ENCODE measurements at regions not wholly inside any gene's neighbourhood (a gene's known extent, or its start where the extent isn't known, plus 50 kb on each side); places are given as distances from the start of the nearest gene placed in this dataset.

DNA sequence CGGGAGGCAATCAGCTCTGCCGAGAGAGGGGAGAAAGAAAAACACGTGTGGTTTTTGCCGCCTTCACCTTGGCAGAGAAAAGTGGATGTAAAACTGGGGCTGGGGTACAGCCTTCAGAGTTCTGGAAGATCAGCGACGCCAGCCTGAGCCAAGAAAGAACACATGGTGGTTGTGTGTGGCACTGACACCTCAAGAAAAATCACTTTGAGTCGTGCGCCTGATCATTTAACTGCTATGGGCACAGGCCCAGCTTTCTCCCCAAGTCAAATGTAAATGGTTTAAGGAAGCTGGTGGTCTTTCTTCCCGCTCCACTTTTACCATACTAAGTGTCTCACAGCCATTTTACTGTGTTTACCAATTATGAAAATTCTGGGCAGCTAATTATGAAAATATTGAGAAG lies 461.8 kb upstream of the SOX9 start:
- TF ChIP-seq, protein P1, sequence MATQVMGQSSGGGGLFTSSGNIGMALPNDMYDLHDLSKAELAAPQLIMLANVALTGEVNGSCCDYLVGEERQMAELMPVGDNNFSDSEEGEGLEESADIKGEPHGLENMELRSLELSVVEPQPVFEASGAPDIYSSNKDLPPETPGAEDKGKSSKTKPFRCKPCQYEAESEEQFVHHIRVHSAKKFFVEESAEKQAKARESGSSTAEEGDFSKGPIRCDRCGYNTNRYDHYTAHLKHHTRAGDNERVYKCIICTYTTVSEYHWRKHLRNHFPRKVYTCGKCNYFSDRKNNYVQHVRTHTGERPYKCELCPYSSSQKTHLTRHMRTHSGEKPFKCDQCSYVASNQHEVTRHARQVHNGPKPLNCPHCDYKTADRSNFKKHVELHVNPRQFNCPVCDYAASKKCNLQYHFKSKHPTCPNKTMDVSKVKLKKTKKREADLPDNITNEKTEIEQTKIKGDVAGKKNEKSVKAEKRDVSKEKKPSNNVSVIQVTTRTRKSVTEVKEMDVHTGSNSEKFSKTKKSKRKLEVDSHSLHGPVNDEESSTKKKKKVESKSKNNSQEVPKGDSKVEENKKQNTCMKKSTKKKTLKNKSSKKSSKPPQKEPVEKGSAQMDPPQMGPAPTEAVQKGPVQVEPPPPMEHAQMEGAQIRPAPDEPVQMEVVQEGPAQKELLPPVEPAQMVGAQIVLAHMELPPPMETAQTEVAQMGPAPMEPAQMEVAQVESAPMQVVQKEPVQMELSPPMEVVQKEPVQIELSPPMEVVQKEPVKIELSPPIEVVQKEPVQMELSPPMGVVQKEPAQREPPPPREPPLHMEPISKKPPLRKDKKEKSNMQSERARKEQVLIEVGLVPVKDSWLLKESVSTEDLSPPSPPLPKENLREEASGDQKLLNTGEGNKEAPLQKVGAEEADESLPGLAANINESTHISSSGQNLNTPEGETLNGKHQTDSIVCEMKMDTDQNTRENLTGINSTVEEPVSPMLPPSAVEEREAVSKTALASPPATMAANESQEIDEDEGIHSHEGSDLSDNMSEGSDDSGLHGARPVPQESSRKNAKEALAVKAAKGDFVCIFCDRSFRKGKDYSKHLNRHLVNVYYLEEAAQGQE (IDR thresholded peaks at IDR 0.05; ENCODE audit: unreplicated experiment) = no peak
- TF ChIP-seq EZH2 (IDR thresholded peaks at IDR 0.05; ENCODE audit: low read depth, unreplicated experiment) (no peak), POLR2AphosphoS5 (IDR thresholded peaks at IDR 0.05; ENCODE audit: low read depth) (no peak), EZH2phosphoT487 (IDR thresholded peaks at IDR 0.05; ENCODE audit: unreplicated experiment) (no peak), ZNF114 (CRISPR knock-in tag; IDR thresholded peaks at IDR 0.05) (no peak), JUNB (IDR thresholded peaks at IDR 0.05; ENCODE audit: unreplicated experiment) (no peak), CREB1 (CRISPR knock-in tag; IDR thresholded peaks at IDR 0.05; ENCODE audit: low read depth) (no peak), ZNF331 (CRISPR knock-in tag; IDR thresholded peaks at IDR 0.05; ENCODE audit: low read depth) (no peak)
- TF ChIP-seq, protein P2, sequence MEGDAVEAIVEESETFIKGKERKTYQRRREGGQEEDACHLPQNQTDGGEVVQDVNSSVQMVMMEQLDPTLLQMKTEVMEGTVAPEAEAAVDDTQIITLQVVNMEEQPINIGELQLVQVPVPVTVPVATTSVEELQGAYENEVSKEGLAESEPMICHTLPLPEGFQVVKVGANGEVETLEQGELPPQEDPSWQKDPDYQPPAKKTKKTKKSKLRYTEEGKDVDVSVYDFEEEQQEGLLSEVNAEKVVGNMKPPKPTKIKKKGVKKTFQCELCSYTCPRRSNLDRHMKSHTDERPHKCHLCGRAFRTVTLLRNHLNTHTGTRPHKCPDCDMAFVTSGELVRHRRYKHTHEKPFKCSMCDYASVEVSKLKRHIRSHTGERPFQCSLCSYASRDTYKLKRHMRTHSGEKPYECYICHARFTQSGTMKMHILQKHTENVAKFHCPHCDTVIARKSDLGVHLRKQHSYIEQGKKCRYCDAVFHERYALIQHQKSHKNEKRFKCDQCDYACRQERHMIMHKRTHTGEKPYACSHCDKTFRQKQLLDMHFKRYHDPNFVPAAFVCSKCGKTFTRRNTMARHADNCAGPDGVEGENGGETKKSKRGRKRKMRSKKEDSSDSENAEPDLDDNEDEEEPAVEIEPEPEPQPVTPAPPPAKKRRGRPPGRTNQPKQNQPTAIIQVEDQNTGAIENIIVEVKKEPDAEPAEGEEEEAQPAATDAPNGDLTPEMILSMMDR (conservative IDR thresholded peaks at IDR 0.05; ENCODE audit: low read depth in 2 of 2) = no peak
- TF ChIP-seq, protein P3, sequence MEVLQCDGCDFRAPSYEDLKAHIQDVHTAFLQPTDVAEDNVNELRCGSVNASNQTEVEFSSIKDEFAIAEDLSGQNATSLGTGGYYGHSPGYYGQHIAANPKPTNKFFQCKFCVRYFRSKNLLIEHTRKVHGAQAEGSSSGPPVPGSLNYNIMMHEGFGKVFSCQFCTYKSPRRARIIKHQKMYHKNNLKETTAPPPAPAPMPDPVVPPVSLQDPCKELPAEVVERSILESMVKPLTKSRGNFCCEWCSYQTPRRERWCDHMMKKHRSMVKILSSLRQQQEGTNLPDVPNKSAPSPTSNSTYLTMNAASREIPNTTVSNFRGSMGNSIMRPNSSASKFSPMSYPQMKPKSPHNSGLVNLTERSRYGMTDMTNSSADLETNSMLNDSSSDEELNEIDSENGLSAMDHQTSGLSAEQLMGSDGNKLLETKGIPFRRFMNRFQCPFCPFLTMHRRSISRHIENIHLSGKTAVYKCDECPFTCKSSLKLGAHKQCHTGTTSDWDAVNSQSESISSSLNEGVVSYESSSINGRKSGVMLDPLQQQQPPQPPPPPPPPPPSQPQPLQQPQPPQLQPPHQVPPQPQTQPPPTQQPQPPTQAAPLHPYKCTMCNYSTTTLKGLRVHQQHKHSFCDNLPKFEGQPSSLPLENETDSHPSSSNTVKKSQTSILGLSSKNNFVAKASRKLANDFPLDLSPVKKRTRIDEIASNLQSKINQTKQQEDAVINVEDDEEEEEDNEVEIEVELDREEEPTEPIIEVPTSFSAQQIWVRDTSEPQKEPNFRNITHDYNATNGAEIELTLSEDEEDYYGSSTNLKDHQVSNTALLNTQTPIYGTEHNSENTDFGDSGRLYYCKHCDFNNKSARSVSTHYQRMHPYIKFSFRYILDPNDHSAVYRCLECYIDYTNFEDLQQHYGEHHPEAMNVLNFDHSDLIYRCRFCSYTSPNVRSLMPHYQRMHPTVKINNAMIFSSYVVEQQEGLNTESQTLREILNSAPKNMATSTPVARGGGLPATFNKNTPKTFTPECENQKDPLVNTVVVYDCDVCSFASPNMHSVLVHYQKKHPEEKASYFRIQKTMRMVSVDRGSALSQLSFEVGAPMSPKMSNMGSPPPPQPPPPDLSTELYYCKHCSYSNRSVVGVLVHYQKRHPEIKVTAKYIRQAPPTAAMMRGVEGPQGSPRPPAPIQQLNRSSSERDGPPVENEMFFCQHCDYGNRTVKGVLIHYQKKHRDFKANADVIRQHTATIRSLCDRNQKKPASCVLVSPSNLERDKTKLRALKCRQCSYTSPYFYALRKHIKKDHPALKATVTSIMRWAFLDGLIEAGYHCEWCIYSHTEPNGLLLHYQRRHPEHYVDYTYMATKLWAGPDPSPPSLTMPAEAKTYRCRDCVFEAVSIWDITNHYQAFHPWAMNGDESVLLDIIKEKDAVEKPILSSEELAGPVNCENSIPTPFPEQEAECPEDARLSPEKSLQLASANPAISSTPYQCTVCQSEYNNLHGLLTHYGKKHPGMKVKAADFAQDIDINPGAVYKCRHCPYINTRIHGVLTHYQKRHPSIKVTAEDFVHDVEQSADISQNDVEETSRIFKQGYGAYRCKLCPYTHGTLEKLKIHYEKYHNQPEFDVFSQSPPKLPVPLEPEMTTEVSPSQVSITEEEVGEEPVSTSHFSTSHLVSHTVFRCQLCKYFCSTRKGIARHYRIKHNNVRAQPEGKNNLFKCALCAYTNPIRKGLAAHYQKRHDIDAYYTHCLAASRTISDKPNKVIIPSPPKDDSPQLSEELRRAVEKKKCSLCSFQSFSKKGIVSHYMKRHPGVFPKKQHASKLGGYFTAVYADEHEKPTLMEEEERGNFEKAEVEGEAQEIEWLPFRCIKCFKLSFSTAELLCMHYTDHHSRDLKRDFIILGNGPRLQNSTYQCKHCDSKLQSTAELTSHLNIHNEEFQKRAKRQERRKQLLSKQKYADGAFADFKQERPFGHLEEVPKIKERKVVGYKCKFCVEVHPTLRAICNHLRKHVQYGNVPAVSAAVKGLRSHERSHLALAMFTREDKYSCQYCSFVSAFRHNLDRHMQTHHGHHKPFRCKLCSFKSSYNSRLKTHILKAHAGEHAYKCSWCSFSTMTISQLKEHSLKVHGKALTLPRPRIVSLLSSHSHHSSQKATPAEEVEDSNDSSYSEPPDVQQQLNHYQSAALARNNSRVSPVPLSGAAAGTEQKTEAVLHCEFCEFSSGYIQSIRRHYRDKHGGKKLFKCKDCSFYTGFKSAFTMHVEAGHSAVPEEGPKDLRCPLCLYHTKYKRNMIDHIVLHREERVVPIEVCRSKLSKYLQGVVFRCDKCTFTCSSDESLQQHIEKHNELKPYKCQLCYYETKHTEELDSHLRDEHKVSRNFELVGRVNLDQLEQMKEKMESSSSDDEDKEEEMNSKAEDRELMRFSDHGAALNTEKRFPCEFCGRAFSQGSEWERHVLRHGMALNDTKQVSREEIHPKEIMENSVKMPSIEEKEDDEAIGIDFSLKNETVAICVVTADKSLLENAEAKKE (CRISPR knock-in tag; IDR thresholded peaks at IDR 0.05) = no peak
- TF ChIP-seq, protein P4, sequence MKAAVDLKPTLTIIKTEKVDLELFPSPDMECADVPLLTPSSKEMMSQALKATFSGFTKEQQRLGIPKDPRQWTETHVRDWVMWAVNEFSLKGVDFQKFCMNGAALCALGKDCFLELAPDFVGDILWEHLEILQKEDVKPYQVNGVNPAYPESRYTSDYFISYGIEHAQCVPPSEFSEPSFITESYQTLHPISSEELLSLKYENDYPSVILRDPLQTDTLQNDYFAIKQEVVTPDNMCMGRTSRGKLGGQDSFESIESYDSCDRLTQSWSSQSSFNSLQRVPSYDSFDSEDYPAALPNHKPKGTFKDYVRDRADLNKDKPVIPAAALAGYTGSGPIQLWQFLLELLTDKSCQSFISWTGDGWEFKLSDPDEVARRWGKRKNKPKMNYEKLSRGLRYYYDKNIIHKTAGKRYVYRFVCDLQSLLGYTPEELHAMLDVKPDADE (IDR thresholded peaks at IDR 0.05) = no peak

All from GM23338 (cell line).